Rectal smooth muscle tissue (tissue), 1 donor: ENCODE measurements at regions not wholly inside any gene's neighbourhood (a gene's known extent, or its start where the extent isn't known, plus 50 kb on each side); places are given as distances from the start of the nearest gene placed in this dataset.

ENCODE experiments used
- H3K27ac ChIP-seq: one replicate; pipeline ENCODE4 v1.7.0; 2013; ENCODE audit warnings: low read depth, low read length, inconsistent platforms
- H3K27me3 ChIP-seq: one replicate; pipeline ENCODE4 v1.7.0; 2013; ENCODE audit warnings: low read length; ENCODE audit not compliant: control insufficient read depth, insufficient read depth
- H3K36me3 ChIP-seq: one replicate; pipeline ENCODE4 v1.7.0; 2013; ENCODE audit warnings: low read length; ENCODE audit not compliant: control insufficient read depth, insufficient read depth
- H3K4me1 ChIP-seq: one replicate; pipeline ENCODE4 v1.7.0; 2013; ENCODE audit warnings: low read length; ENCODE audit not compliant: control insufficient read depth, insufficient read depth
- H3K4me3 ChIP-seq: one replicate; pipeline ENCODE4 v1.7.0; 2013; ENCODE audit warnings: low read length
- H3K9ac ChIP-seq: one replicate; pipeline ENCODE4 v1.7.0; 2013; ENCODE audit warnings: low read length

DNA sequence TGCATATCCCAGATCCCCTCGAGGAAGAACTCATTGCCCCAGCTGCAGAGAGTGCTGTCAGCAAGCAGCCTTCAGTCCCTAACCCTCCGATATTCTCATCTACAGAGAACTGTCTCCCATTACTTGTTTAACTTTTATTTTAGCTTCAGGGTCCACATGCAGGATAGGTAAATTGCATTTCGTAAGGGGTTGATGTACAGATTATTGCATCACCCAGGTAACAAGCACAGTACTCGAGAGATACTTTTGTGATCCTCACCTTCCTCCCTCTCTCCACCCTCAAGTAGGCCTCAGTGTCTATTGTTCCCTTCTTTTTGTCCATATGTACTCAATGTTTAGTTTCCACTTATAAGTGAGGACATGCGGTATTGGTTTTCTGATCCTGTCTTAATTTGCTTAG lies 171.5 kb upstream of the IRS2 start:
- H3K27ac ChIP-seq: no peak overlapping the region
- H3K4me3 ChIP-seq: no peak overlapping the region
- H3K36me3 ChIP-seq: no peaks in the 10 kb centered on the region
- H3K9ac ChIP-seq: no peak overlapping the region
- no peaks in the 10 kb centered on the region for H3K27me3 ChIP-seq
- no peaks in the 10 kb centered on the region for H3K4me1 ChIP-seq

GRCh38 chr13:109955598-109955997 lies 169.2 kb upstream of the IRS2 start:
- Histone ChIP-seq H3K9ac (no peak overlapping the region), H3K27me3 (no peaks in the 10 kb centered on the region), H3K4me3 (no peak overlapping the region), H3K36me3 (no peaks in the 10 kb centered on the region), H3K4me1 (no peaks in the 10 kb centered on the region), H3K27ac (no peak overlapping the region)

GRCh38 chr13:109954441-109954840 lies 168.1 kb upstream of the IRS2 start:
- H3K27me3 ChIP-seq: no peaks in the 10 kb centered on the region
- no peaks in the 10 kb centered on the region for H3K4me1 ChIP-seq
- H3K36me3 ChIP-seq: no peaks in the 10 kb centered on the region
- no peak overlapping the region for H3K4me3 ChIP-seq
- H3K27ac ChIP-seq: no peak overlapping the region
- no peak overlapping the region for H3K9ac ChIP-seq

DNA sequence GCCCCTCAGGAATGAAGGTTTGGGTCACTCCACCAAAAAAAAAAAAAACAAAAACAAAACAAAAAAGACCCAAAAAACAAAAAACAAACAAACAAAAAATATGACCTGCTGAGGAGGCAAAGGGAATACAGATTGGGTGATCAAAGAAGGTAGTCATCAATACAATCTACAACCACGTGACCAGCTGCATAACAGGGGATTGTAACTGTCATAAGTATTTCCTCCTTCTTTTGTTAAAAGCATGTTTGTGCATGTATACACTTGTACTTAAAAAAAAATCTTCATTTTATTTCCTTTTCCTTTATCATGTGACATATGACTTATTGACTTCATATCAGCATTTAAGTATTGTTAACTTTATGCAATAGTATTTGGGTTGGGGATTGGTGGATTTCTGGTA lies 165.1 kb upstream of the IRS2 start:
- H3K27me3 ChIP-seq: no peaks in the 10 kb centered on the region
- H3K4me1 ChIP-seq: no peaks in the 10 kb centered on the region
- H3K36me3 ChIP-seq: no peaks in the 10 kb centered on the region
- no peak overlapping the region for H3K4me3 ChIP-seq
- no peak overlapping the region for H3K9ac ChIP-seq
- H3K27ac ChIP-seq: no peak overlapping the region

- Histone ChIP-seq H3K9ac (no peak overlapping the region), H3K36me3 (no peaks in the 10 kb centered on the region), H3K4me3 (no peak overlapping the region), H3K27me3 (no peaks in the 10 kb centered on the region), H3K27ac (no peak overlapping the region), H3K4me1 (no peaks in the 10 kb centered on the region)
These were observed 163.0 kb upstream of the IRS2 start for GRCh38 chr13:109949397-109949796.

DNA sequence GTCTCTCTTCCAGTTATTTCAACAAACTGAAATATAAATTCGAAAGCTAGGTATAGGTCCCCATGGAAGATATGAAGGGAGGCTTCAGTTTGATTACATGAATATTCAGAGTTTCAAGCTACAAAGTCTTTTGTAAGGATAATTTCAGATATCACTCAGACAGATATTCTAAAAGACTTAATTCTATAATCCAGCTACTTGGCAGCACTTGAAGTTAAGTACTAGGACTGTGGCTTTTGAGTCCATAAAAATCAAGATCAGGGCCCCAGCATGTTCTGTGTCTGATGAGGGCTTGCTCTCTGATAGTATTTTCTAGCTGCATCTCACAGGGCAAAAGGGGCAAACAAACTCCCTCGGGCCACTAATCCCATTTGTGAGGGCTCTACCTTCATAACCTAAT lies 160.6 kb upstream of the IRS2 start:
- no peaks in the 10 kb centered on the region for H3K27me3 ChIP-seq
- no peak overlapping the region for H3K9ac ChIP-seq
- no peak overlapping the region for H3K4me3 ChIP-seq
- H3K27ac ChIP-seq: no peak overlapping the region
- no peaks in the 10 kb centered on the region for H3K36me3 ChIP-seq
- H3K4me1 ChIP-seq: no peaks in the 10 kb centered on the region

- H3K27ac ChIP-seq: no peak overlapping the region
- H3K36me3 ChIP-seq: no peaks in the 10 kb centered on the region
- no peak overlapping the region for H3K9ac ChIP-seq
- H3K4me3 ChIP-seq: no peak overlapping the region
- H3K27me3 ChIP-seq: no peaks in the 10 kb centered on the region
- H3K4me1 ChIP-seq: no peaks in the 10 kb centered on the region
These were observed 159.0 kb upstream of the IRS2 start for GRCh38 chr13:109945206-109945960.

- Histone ChIP-seq H3K4me3 (no peak overlapping the region), H3K9ac (no peak overlapping the region), H3K27ac (no peak overlapping the region), H3K36me3 (no peaks in the 10 kb centered on the region), H3K4me1 (peaks cover 6% of the 10 kb centered on the region), H3K27me3 (no peaks in the 10 kb centered on the region)
These were observed 155.6 kb upstream of the IRS2 start for GRCh38 chr13:109941951-109942350.

DNA sequence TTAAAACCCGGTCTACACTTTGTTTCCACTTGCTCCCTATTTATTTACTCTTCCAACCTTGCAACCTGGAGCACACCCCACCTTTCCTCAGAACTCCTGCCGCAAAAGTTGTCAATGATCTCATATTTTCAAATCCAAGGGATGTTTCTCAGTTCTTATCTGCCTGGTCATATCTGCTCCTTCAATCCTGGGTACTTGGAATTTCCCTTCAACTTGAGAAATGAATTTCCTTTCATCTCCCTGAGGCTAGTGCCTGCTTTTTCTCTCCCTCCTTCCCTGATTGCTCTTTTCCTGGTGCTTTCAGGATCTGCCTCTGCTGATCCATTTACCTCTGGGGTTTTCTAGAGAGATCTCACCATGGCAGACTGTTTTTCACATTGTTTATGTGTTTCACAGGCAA lies 154.8 kb upstream of the IRS2 start:
- H3K9ac ChIP-seq: no peak overlapping the region

GRCh38 chr13:109940637-109941036 lies 154.3 kb upstream of the IRS2 start:
- Histone ChIP-seq H3K27me3 (no peaks in the 10 kb centered on the region), H3K9ac (no peak overlapping the region), H3K36me3 (no peaks in the 10 kb centered on the region), H3K27ac (no peak overlapping the region), H3K4me1 (peaks cover 6% of the 10 kb centered on the region), H3K4me3 (no peak overlapping the region)

More for the DNA sequence above, 154.8 kb upstream of the IRS2 start:
- Histone ChIP-seq H3K27ac (no peak overlapping the region), H3K4me3 (no peak overlapping the region), H3K4me1 (peaks cover 6% of the 10 kb centered on the region), H3K36me3 (no peaks in the 10 kb centered on the region), H3K27me3 (no peaks in the 10 kb centered on the region)

- H3K27me3 ChIP-seq: no peaks in the 10 kb centered on the region
- no peak overlapping the region for H3K9ac ChIP-seq
- H3K4me1 ChIP-seq: peaks cover 6% of the 10 kb centered on the region
- no peak overlapping the region for H3K4me3 ChIP-seq
- no peak overlapping the region for H3K27ac ChIP-seq
- H3K36me3 ChIP-seq: no peaks in the 10 kb centered on the region
These were observed 153.5 kb upstream of the IRS2 start for GRCh38 chr13:109939838-109940237.

- H3K4me3 ChIP-seq: no peak overlapping the region
- no peak overlapping the region for H3K9ac ChIP-seq
- no peaks in the 10 kb centered on the region for H3K36me3 ChIP-seq
- no peak overlapping the region for H3K27ac ChIP-seq
- no peaks in the 10 kb centered on the region for H3K27me3 ChIP-seq
- H3K4me1 ChIP-seq: peaks cover 6% of the 10 kb centered on the region
These were observed 152.8 kb upstream of the IRS2 start for GRCh38 chr13:109939180-109939579.

- no peak overlapping the region for H3K9ac ChIP-seq
- H3K27me3 ChIP-seq: no peaks in the 10 kb centered on the region
- peaks cover 6% of the 10 kb centered on the region for H3K4me1 ChIP-seq
- no peak overlapping the region for H3K4me3 ChIP-seq
- H3K36me3 ChIP-seq: no peaks in the 10 kb centered on the region
- no peak overlapping the region for H3K27ac ChIP-seq
These were observed 152.0 kb upstream of the IRS2 start for GRCh38 chr13:109938255-109938936.
